Esophagus muscularis mucosa (tissue), 4 donors: ENCODE measurements at regions not wholly inside any gene's neighbourhood (a gene's known extent, or its start where the extent isn't known, plus 50 kb on each side); places are given as distances from the start of the nearest gene placed in this dataset.

Source experiments
- DNase-seq: peaks from one replicate; pipeline ENCODE4 v3.0.0-alpha.2; 2017; ENCODE audit errors: extremely low spot score
- H3K27ac ChIP-seq, 4 donors: fragments of 200-600 bp; sonication (generic); replicated peaks in 1 of 4; 1 replicate in 3 of 4; 2 replicates in 1 of 4; pipeline ENCODE4 v1.5.1; 2016 to 2019; ENCODE audit warnings: mild to moderate bottlenecking in 1 of 4
- H3K27me3 ChIP-seq, 4 donors: fragments of 200-600 bp; sonication (generic); one replicate each; pipeline versions ENCODE4 v1.5.1 to v1.6.0; 2016 to 2019
- H3K36me3 ChIP-seq, 4 donors: fragments of 200-600 bp; sonication (generic); one replicate each; pipeline ENCODE4 v1.5.1; 2016 to 2019
- H3K4me1 ChIP-seq, 4 donors: fragments of 200-600 bp; sonication (generic); one replicate each; pipeline ENCODE4 v1.5.1; 2016 to 2019
- H3K4me3 ChIP-seq, 4 donors: fragments of 200-600 bp; sonication (generic); 1 replicate in 2 of 4; 2 replicates in 2 of 4; pipeline ENCODE4 v1.5.1; 2016 to 2019; ENCODE audit warnings: mild to moderate bottlenecking in 4 of 4, moderate library complexity in 1 of 4
- H3K9me3 ChIP-seq, 4 donors: fragments of 200-600 bp; sonication (generic); 1 replicate in 3 of 4; 2 replicates in 1 of 4; pipeline ENCODE4 v1.5.1; 2016 to 2019
- EP300 ChIP-seq: sonication (generic); formaldehyde crosslinking; IDR thresholded peaks from one replicate; pipeline ENCODE4 v1.6.1; 2017; ENCODE audit warnings: antibody characterized with exemption
- POLR2A ChIP-seq: fragments of 450-650 bp; IDR thresholded peaks from one replicate; pipeline ENCODE4 v1.6.1; 2017; ENCODE audit warnings: antibody characterized with exemption, moderate library complexity, mild to moderate bottlenecking, low read depth
- POLR2AphosphoS5 ChIP-seq, 2 donors: sonication (generic); formaldehyde crosslinking; IDR thresholded peaks; one replicate each; pipeline ENCODE4 v1.6.1; 2017; ENCODE audit warnings: antibody characterized with exemption in 2 of 2
- WGBS: methylation state at CpG from one replicate; pipeline ENCODE4 v1.1.5; 2018; 5-methylcytosine and 5-hydroxymethylcytosine counted together
- intact Hi-C: fragments of 100-400 bp; cut with DNase I; formaldehyde crosslinking; loops from one replicate; pipeline ENCODE4 v1.15.1; 2023
- TF ChIP-seq, protein P1 (sequence below), 3 experiments: fragments of 200-600 bp in 2 of 3; fragments of 450-650 bp in 1 of 3; sonication (generic) in 2 of 3; IDR thresholded peaks; one replicate each; pipeline ENCODE4 v1.5.1; 2017 to 2019; ENCODE audit warnings: antibody characterized with exemption in 3 of 3, mild to moderate bottlenecking in 2 of 3, moderate library complexity in 1 of 3

GRCh38 chr15:52626671-52627369 lies 52.4 kb downstream of the ATOSA start:
- intact Hi-C loops, result loop anchor here (10.0 kb wide), 1 partner anchor 108 kb away; no protein-coding TSS in a partner anchor
- Histone ChIP-seq H3K4me1 (peaks cover 0 to 6% (median 3%) of the 10 kb centered on the region in 4 donors), H3K27me3 (no peaks in the 10 kb centered on the region), H3K4me3 (no peak overlapping the region), H3K36me3 (peaks cover 0 to 56% (median 29%) of the 10 kb centered on the region in 4 donors), H3K9me3 (no peaks in the 10 kb centered on the region), H3K27ac (no peak overlapping the region)
- 93% methylated on average over 3 of the region's 3 CpGs for WGBS
- DNase-seq, result no peak
- TF ChIP-seq EP300 (no peak), POLR2A (no peak), POLR2AphosphoS5 (IDR thresholded peaks at IDR 0.05) (no peak)
- TF ChIP-seq, protein P1, sequence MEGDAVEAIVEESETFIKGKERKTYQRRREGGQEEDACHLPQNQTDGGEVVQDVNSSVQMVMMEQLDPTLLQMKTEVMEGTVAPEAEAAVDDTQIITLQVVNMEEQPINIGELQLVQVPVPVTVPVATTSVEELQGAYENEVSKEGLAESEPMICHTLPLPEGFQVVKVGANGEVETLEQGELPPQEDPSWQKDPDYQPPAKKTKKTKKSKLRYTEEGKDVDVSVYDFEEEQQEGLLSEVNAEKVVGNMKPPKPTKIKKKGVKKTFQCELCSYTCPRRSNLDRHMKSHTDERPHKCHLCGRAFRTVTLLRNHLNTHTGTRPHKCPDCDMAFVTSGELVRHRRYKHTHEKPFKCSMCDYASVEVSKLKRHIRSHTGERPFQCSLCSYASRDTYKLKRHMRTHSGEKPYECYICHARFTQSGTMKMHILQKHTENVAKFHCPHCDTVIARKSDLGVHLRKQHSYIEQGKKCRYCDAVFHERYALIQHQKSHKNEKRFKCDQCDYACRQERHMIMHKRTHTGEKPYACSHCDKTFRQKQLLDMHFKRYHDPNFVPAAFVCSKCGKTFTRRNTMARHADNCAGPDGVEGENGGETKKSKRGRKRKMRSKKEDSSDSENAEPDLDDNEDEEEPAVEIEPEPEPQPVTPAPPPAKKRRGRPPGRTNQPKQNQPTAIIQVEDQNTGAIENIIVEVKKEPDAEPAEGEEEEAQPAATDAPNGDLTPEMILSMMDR (IDR thresholded peaks at IDR 0.05), result no peak

DNA sequence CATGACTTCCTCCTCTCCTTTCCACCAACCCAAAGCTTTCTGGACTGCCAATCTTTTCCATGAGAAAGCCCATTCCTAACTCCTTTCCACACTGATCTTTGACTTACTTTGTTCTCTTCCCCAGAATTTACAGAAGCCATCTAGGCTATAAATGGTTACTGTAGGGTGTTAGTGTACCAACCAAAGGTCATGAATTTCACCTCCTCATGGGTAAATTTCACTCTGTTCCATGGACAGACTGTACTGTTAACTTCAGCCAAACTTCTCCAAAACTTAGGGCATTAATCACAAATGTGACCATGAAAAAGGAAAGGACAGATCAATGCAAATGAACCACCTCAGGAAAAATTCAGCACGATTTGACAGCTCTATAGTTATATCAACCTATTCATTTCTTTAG lies 54.9 kb downstream of the ATOSA start:
- H3K4me3 ChIP-seq, result no peak overlapping the region
- intact Hi-C loops, result loop anchor here (10.0 kb wide), 1 partner anchor 111 kb away; no protein-coding TSS in a partner anchor
- no peaks in the 10 kb centered on the region for H3K9me3 ChIP-seq
- TF ChIP-seq, protein P1 (IDR thresholded peaks at IDR 0.05), result no peak
- TF ChIP-seq EP300, result no peak
- no peak for TF ChIP-seq POLR2AphosphoS5 (IDR thresholded peaks at IDR 0.05)
- no peak for TF ChIP-seq POLR2A
- H3K27ac ChIP-seq, result no peak overlapping the region
- 94% methylated on average over 1 of the region's 1 CpG for WGBS
- peaks cover 0 to 6% (median 3%) of the 10 kb centered on the region in 4 donors for H3K4me1 ChIP-seq
- H3K27me3 ChIP-seq, result no peaks in the 10 kb centered on the region
- H3K36me3 ChIP-seq, result peaks cover 0 to 62% (median 36%) of the 10 kb centered on the region in 4 donors
- DNase-seq, result no peak

DNA sequence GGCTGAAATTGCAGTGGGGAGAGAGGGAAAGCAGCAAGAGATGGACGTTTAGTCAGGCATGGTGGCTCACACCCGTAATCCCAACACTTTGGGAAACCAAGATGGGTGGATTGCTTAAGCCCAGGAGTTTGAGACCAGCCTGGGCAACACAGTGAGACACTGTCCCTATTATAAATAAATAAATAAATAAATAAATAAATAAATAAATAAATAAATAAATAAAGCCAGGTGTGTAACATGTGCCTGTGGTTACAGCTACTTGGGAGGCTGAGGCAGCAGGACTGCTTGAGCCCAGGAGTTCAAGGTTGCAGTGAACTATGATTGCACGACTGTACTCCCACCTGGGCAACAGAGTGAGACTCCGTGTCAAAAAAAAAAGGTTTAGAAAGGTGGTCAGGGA lies 54.0 kb upstream of the ARPP19 start:
- intact Hi-C loops, result loop anchor here (10.0 kb wide), 1 partner anchor 112 kb away; no protein-coding TSS in a partner anchor
- Histone ChIP-seq H3K27me3 (no peaks in the 10 kb centered on the region), H3K27ac (no peak overlapping the region), H3K36me3 (peaks cover 0 to 65% (median 45%) of the 10 kb centered on the region in 4 donors), H3K9me3 (no peaks in the 10 kb centered on the region), H3K4me3 (no peak overlapping the region), H3K4me1 (peaks cover 0 to 6% (median 3%) of the 10 kb centered on the region in 4 donors)
- no peak for DNase-seq
- TF ChIP-seq EP300, result no peak
- TF ChIP-seq, protein P1 (IDR thresholded peaks at IDR 0.05), result no peak
- TF ChIP-seq POLR2AphosphoS5 (IDR thresholded peaks at IDR 0.05), result no peak
- TF ChIP-seq POLR2A, result no peak
- 92% methylated on average over 4 of the region's 4 CpGs for WGBS

GRCh38 chr15:52620496-52620895 lies 51.7 kb upstream of the ARPP19 start:
- Histone ChIP-seq H3K27me3 (no peaks in the 10 kb centered on the region), H3K4me1 (peaks cover 0 to 6% (median 3%) of the 10 kb centered on the region in 4 donors), H3K36me3 (peaks cover 0 to 82% (median 62%) of the 10 kb centered on the region in 4 donors), H3K27ac (no peak overlapping the region), H3K4me3 (no peak overlapping the region), H3K9me3 (no peaks in the 10 kb centered on the region)
- intact Hi-C loops, result loop anchor here (10.0 kb wide), 1 partner anchor 114 kb away; no protein-coding TSS in a partner anchor
- no peak for DNase-seq
- 91% methylated on average over 4 of the region's 4 CpGs for WGBS
- TF ChIP-seq POLR2A, result no peak
- TF ChIP-seq POLR2AphosphoS5 (IDR thresholded peaks at IDR 0.05), result no peak
- no peak for TF ChIP-seq EP300
- TF ChIP-seq, protein P1 (IDR thresholded peaks at IDR 0.05), result no peak
